ENCODE measurements at regions not wholly inside any gene's neighbourhood (a gene's known extent, or its start where the extent isn't known, plus 50 kb on each side); places are given as distances from the start of the nearest gene placed in this dataset.

- Histone ChIP-seq H4K91ac (ENCODE audit: low read depth, low read length, poor library complexity) (no peak overlapping the region), H4K8ac (ENCODE audit: low read depth, low read length) (no peak overlapping the region), H3K79me1 (ENCODE audit: low read depth, low read length) (no peaks in the 10 kb centered on the region), H2AK5ac (ENCODE audit: low read depth, low read length) (no peak overlapping the region), H3K4me2 (ENCODE audit: insufficient read depth, low read length, poor library complexity, severe bottlenecking) (no peak overlapping the region), H3K9ac (ENCODE audit: low read depth, low read length, poor library complexity) (no peak overlapping the region), H3K4ac (ENCODE audit: low read length) (no peak overlapping the region), H3K4me1 (ENCODE audit: control insufficient read depth in 2 of 2, insufficient read depth in 1 of 2, low read depth in 1 of 2, low read length in 2 of 2) (no peaks in the 10 kb centered on the region), H3K23ac (ENCODE audit: low read depth, low read length, poor library complexity) (no peak overlapping the region), H3K27me3 (ENCODE audit: control insufficient read depth in 3 of 3, insufficient read depth in 3 of 3, low read depth in 1 of 3, low read length in 3 of 3) (no peaks in the 10 kb centered on the region), H3K18ac (ENCODE audit: low read length) (no peak overlapping the region), H2BK12ac (ENCODE audit: low read length) (no peak overlapping the region), H3K36me3 (replicated peaks in 1 of 2; ENCODE audit: control insufficient read depth in 2 of 2, insufficient read depth in 2 of 2, low read length in 2 of 2) (no peaks in the 10 kb centered on the region), H3K27ac (replicated peaks; ENCODE audit: low read length) (no peak overlapping the region), H3K4me3 (ENCODE audit: low read length in 2 of 2) (no peak overlapping the region), H2BK120ac (ENCODE audit: low read depth, low read length) (no peak overlapping the region), H2BK15ac (ENCODE audit: low read length) (no peak overlapping the region), H3K9me3 (replicated peaks in 1 of 2; ENCODE audit: control insufficient read depth in 2 of 2, insufficient read depth in 1 of 2, low read depth in 1 of 2, low read length in 2 of 2) (no peaks in the 10 kb centered on the region), H2AFZ (ENCODE audit: low read length) (no peak overlapping the region), H2BK5ac (ENCODE audit: low read length) (no peak overlapping the region), H3K14ac (ENCODE audit: low read length) (no peak overlapping the region)
- no peak for DNase-seq (ENCODE audit: low spot score)
- no CpG with 5 or more reads among the region's 4 CpGs for WGBS, 2 donors (ENCODE audit: extremely low coverage in 2 of 2, insufficient read length in 2 of 2, insufficient replicate concordance in 1 of 2)
Observed at GRCh38 chr5:156230887-156231286, 96.1 kb upstream of the SGCD start.

- WGBS, 2 donors (ENCODE audit: extremely low coverage in 2 of 2, insufficient read length in 2 of 2, insufficient replicate concordance in 1 of 2) = no CpG with 5 or more reads among the region's 3 CpGs
Observed at GRCh38 chr5:156232251-156232869, 94.6 kb upstream of the SGCD start.

GRCh38 chr5:156237361-156237760 is 89.6 kb upstream of the SGCD start:
- no peak for DNase-seq (ENCODE audit: low spot score)
- H3K27ac ChIP-seq (replicated peaks; ENCODE audit: low read length) = no peak overlapping the region
- H3K4me3 ChIP-seq (ENCODE audit: low read length in 2 of 2) = no peak overlapping the region
- H3K79me1 ChIP-seq (ENCODE audit: low read depth, low read length) = no peaks in the 10 kb centered on the region
- H3K23ac ChIP-seq (ENCODE audit: low read depth, low read length, poor library complexity) = no peak overlapping the region
- no peaks in the 10 kb centered on the region for H3K4me1 ChIP-seq (ENCODE audit: control insufficient read depth in 2 of 2, insufficient read depth in 1 of 2, low read depth in 1 of 2, low read length in 2 of 2)
- H3K18ac ChIP-seq (ENCODE audit: low read length) = no peak overlapping the region
- H3K9me3 ChIP-seq (replicated peaks in 1 of 2; ENCODE audit: control insufficient read depth in 2 of 2, insufficient read depth in 1 of 2, low read depth in 1 of 2, low read length in 2 of 2) = no peaks in the 10 kb centered on the region
- H4K8ac ChIP-seq (ENCODE audit: low read depth, low read length) = no peak overlapping the region
- H2BK5ac ChIP-seq (ENCODE audit: low read length) = no peak overlapping the region
- H2BK15ac ChIP-seq (ENCODE audit: low read length) = no peak overlapping the region
- no peak overlapping the region for H2AFZ ChIP-seq (ENCODE audit: low read length)
- H3K14ac ChIP-seq (ENCODE audit: low read length) = no peak overlapping the region
- H3K36me3 ChIP-seq (replicated peaks in 1 of 2; ENCODE audit: control insufficient read depth in 2 of 2, insufficient read depth in 2 of 2, low read length in 2 of 2) = no peaks in the 10 kb centered on the region
- H3K4ac ChIP-seq (ENCODE audit: low read length) = no peak overlapping the region
- no peak overlapping the region for H2BK12ac ChIP-seq (ENCODE audit: low read length)
- no peaks in the 10 kb centered on the region for H3K27me3 ChIP-seq (ENCODE audit: control insufficient read depth in 3 of 3, insufficient read depth in 3 of 3, low read depth in 1 of 3, low read length in 3 of 3)
- no CpG with 5 or more reads among the region's 6 CpGs for WGBS, 2 donors (ENCODE audit: extremely low coverage in 2 of 2, insufficient read length in 2 of 2, insufficient replicate concordance in 1 of 2)
- H4K91ac ChIP-seq (ENCODE audit: low read depth, low read length, poor library complexity) = no peak overlapping the region
- H3K9ac ChIP-seq (ENCODE audit: low read depth, low read length, poor library complexity) = no peak overlapping the region
- H3K4me2 ChIP-seq (ENCODE audit: insufficient read depth, low read length, poor library complexity, severe bottlenecking) = no peak overlapping the region
- no peak overlapping the region for H2AK5ac ChIP-seq (ENCODE audit: low read depth, low read length)
- no peak overlapping the region for H2BK120ac ChIP-seq (ENCODE audit: low read depth, low read length)

More at GRCh38 chr5:156232251-156232869, 94.6 kb upstream of the SGCD start:
- Histone ChIP-seq H2BK120ac (ENCODE audit: low read depth, low read length) (no peak overlapping the region), H2BK5ac (ENCODE audit: low read length) (no peak overlapping the region), H2AFZ (ENCODE audit: low read length) (no peak overlapping the region), H4K8ac (ENCODE audit: low read depth, low read length) (no peak overlapping the region), H3K36me3 (replicated peaks in 1 of 2; ENCODE audit: control insufficient read depth in 2 of 2, insufficient read depth in 2 of 2, low read length in 2 of 2) (no peaks in the 10 kb centered on the region), H3K4me3 (ENCODE audit: low read length in 2 of 2) (no peak overlapping the region), H3K18ac (ENCODE audit: low read length) (no peak overlapping the region), H2AK5ac (ENCODE audit: low read depth, low read length) (no peak overlapping the region), H4K91ac (ENCODE audit: low read depth, low read length, poor library complexity) (no peak overlapping the region), H3K27ac (replicated peaks; ENCODE audit: low read length) (no peak overlapping the region), H3K9me3 (replicated peaks in 1 of 2; ENCODE audit: control insufficient read depth in 2 of 2, insufficient read depth in 1 of 2, low read depth in 1 of 2, low read length in 2 of 2) (no peaks in the 10 kb centered on the region), H3K14ac (ENCODE audit: low read length) (no peak overlapping the region), H3K27me3 (ENCODE audit: control insufficient read depth in 3 of 3, insufficient read depth in 3 of 3, low read depth in 1 of 3, low read length in 3 of 3) (no peaks in the 10 kb centered on the region), H3K9ac (ENCODE audit: low read depth, low read length, poor library complexity) (no peak overlapping the region), H3K79me1 (ENCODE audit: low read depth, low read length) (no peaks in the 10 kb centered on the region), H3K4me1 (ENCODE audit: control insufficient read depth in 2 of 2, insufficient read depth in 1 of 2, low read depth in 1 of 2, low read length in 2 of 2) (no peaks in the 10 kb centered on the region), H3K4ac (ENCODE audit: low read length) (no peak overlapping the region), H2BK12ac (ENCODE audit: low read length) (no peak overlapping the region), H2BK15ac (ENCODE audit: low read length) (no peak overlapping the region), H3K23ac (ENCODE audit: low read depth, low read length, poor library complexity) (no peak overlapping the region), H3K4me2 (ENCODE audit: insufficient read depth, low read length, poor library complexity, severe bottlenecking) (no peak overlapping the region)
- DNase-seq (ENCODE audit: low spot score) = no peak

- Histone ChIP-seq H3K4ac (ENCODE audit: low read length) (no peak overlapping the region), H3K18ac (ENCODE audit: low read length) (no peak overlapping the region), H3K79me1 (ENCODE audit: low read depth, low read length) (no peaks in the 10 kb centered on the region), H2BK12ac (ENCODE audit: low read length) (no peak overlapping the region), H4K91ac (ENCODE audit: low read depth, low read length, poor library complexity) (no peak overlapping the region), H3K9me3 (replicated peaks in 1 of 2; ENCODE audit: control insufficient read depth in 2 of 2, insufficient read depth in 1 of 2, low read depth in 1 of 2, low read length in 2 of 2) (no peaks in the 10 kb centered on the region), H3K4me1 (ENCODE audit: control insufficient read depth in 2 of 2, insufficient read depth in 1 of 2, low read depth in 1 of 2, low read length in 2 of 2) (no peaks in the 10 kb centered on the region), H3K23ac (ENCODE audit: low read depth, low read length, poor library complexity) (no peak overlapping the region), H2BK5ac (ENCODE audit: low read length) (no peak overlapping the region), H3K36me3 (replicated peaks in 1 of 2; ENCODE audit: control insufficient read depth in 2 of 2, insufficient read depth in 2 of 2, low read length in 2 of 2) (no peaks in the 10 kb centered on the region), H2BK120ac (ENCODE audit: low read depth, low read length) (no peak overlapping the region), H2AFZ (ENCODE audit: low read length) (no peak overlapping the region), H3K14ac (ENCODE audit: low read length) (no peak overlapping the region), H3K4me3 (ENCODE audit: low read length in 2 of 2) (no peak overlapping the region), H2AK5ac (ENCODE audit: low read depth, low read length) (no peak overlapping the region), H4K8ac (ENCODE audit: low read depth, low read length) (no peak overlapping the region), H3K27ac (replicated peaks; ENCODE audit: low read length) (no peak overlapping the region), H3K9ac (ENCODE audit: low read depth, low read length, poor library complexity) (no peak overlapping the region), H3K4me2 (ENCODE audit: insufficient read depth, low read length, poor library complexity, severe bottlenecking) (no peak overlapping the region), H2BK15ac (ENCODE audit: low read length) (no peak overlapping the region), H3K27me3 (ENCODE audit: control insufficient read depth in 3 of 3, insufficient read depth in 3 of 3, low read depth in 1 of 3, low read length in 3 of 3) (no peaks in the 10 kb centered on the region)
- DNase-seq (ENCODE audit: low spot score) = no peak
- WGBS, 2 donors (ENCODE audit: extremely low coverage in 2 of 2, insufficient read length in 2 of 2, insufficient replicate concordance in 1 of 2) = no CpG with 5 or more reads among the region's 2 CpGs
Observed at GRCh38 chr5:156239800-156240199, 87.2 kb upstream of the SGCD start.
